CD8-positive, alpha-beta memory T cell (primary cell): ENCODE measurements at regions not wholly inside any gene's neighbourhood (a gene's known extent, or its start where the extent isn't known, plus 50 kb on each side); places are given as distances from the start of the nearest gene placed in this dataset.

Experiments
- CTCF ChIA-PET: fragments of 350-600 bp; sonication (Branson Sonifier 250); formaldehyde crosslinking; loops from one replicate; lab custom pipeline; 2021; ENCODE audit warnings: antibody characterized with exemption; lab: Charles Lee
- POLR2A ChIA-PET: fragments of 350-600 bp; sonication (Branson Sonifier 250); formaldehyde crosslinking; loops from one replicate; lab custom pipeline; 2021; ENCODE audit warnings: antibody characterized with exemption; lab: Charles Lee
- DNase-seq, 5 donors: peaks; one replicate each; pipeline versions ENCODE4 v3.0.0 to v3.0.0-alpha.2; 2020 to 2022; ENCODE audit warnings: mixed read lengths in 1 of 5
- H3K27ac ChIP-seq: one replicate; pipeline ENCODE4 v1.7.0; 2013; ENCODE audit warnings: low read depth, mild to moderate bottlenecking, low read length, moderate library complexity
- H3K27me3 ChIP-seq: 2 replicates; pipeline ENCODE4 v1.7.0; 2013; ENCODE audit warnings: low read length, mild to moderate bottlenecking; ENCODE audit not compliant: insufficient read depth, poor library complexity, severe bottlenecking
- H3K36me3 ChIP-seq: 2 replicates; pipeline ENCODE4 v1.7.0; 2013; ENCODE audit warnings: mild to moderate bottlenecking, low read length, moderate library complexity; ENCODE audit not compliant: insufficient read depth
- H3K4me1 ChIP-seq: 2 replicates; pipeline ENCODE4 v1.7.0; 2013; ENCODE audit warnings: mild to moderate bottlenecking, low read length, moderate library complexity; ENCODE audit not compliant: insufficient read depth
- H3K4me3 ChIP-seq: 2 replicates; pipeline ENCODE4 v1.7.0; 2013; ENCODE audit warnings: mild to moderate bottlenecking, low read length
- H3K9me3 ChIP-seq: 2 replicates; pipeline ENCODE4 v1.7.0; 2013; ENCODE audit warnings: mild to moderate bottlenecking, low read length
- H3K27ac Mint-ChIP-seq, 8 donors: one replicate each; pipeline ENCODE4 v1.8.0; 2020 to 2021; ENCODE audit warnings: mixed read lengths in 8 of 8, mild to moderate bottlenecking in 6 of 8, inconsistent platforms in 3 of 8, moderate library complexity in 3 of 8
- H3K27me3 Mint-ChIP-seq, 2 donors: one replicate each; pipeline ENCODE4 v1.8.0; 2020 to 2021; ENCODE audit warnings: mixed read lengths in 2 of 2, mild to moderate bottlenecking in 1 of 2, moderate library complexity in 1 of 2
- H3K36me3 Mint-ChIP-seq, 3 donors: one replicate each; pipeline ENCODE4 v1.8.0; 2020 to 2021; ENCODE audit warnings: mixed read lengths in 3 of 3, inconsistent platforms in 1 of 3, mild to moderate bottlenecking in 1 of 3
- H3K4me1 Mint-ChIP-seq, 3 donors: one replicate each; pipeline ENCODE4 v1.8.0; 2020 to 2021; ENCODE audit warnings: mixed read lengths in 3 of 3, inconsistent platforms in 1 of 3, mild to moderate bottlenecking in 1 of 3
- H3K4me3 Mint-ChIP-seq, 7 donors: one replicate each; pipeline ENCODE4 v1.8.0; 2020 to 2021; ENCODE audit warnings: mixed read lengths in 7 of 7, mild to moderate bottlenecking in 6 of 7, moderate library complexity in 4 of 7, inconsistent platforms in 2 of 7
- H3K9me3 Mint-ChIP-seq, 5 donors: one replicate each; pipeline ENCODE4 v1.8.0; 2020 to 2022; ENCODE audit warnings: mixed read lengths in 5 of 5, mild to moderate bottlenecking in 3 of 5, moderate library complexity in 2 of 5, inconsistent platforms in 1 of 5

DNA sequence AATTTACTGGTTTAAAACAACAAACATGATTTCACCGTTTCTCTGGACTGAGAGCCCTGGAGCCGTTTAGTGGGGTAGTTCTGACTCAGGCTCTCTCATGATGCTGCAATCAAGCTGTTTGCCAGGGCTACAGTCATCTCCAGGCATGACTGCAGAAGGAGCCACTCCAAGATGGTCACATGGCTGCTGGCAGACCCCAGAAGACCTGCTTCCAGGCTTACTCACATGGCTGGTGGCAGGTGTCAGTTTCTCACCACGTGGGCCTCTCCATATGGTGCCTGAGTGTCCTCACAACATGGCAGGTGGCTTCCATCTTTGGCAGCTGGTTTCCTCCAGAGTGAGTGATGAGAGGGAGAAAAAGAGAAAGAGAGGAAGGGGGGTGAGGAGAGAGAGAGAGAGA is 378.3 kb upstream of the RGMA start:
- Mint-ChIP-seq H3K4me3 (no peak overlapping the region), H3K36me3 (no peaks in the 10 kb centered on the region), H3K27me3 (peaks cover under 1 to 5% of the 10 kb centered on the region in 2 donors), H3K9me3 (no peaks in the 10 kb centered on the region), H3K27ac (no peak overlapping the region), H3K4me1 (no peaks in the 10 kb centered on the region)
- ChIA-PET POLR2A (no interaction called here), CTCF (no interaction called here)
- no peak overlapping the region for H3K4me3 ChIP-seq
- no peak for DNase-seq
- H3K36me3 ChIP-seq: no peaks in the 10 kb centered on the region
- no peaks in the 10 kb centered on the region for H3K9me3 ChIP-seq
- no peaks in the 10 kb centered on the region for H3K4me1 ChIP-seq
- H3K27ac ChIP-seq: no peak overlapping the region
- H3K27me3 ChIP-seq: no peaks in the 10 kb centered on the region

DNA sequence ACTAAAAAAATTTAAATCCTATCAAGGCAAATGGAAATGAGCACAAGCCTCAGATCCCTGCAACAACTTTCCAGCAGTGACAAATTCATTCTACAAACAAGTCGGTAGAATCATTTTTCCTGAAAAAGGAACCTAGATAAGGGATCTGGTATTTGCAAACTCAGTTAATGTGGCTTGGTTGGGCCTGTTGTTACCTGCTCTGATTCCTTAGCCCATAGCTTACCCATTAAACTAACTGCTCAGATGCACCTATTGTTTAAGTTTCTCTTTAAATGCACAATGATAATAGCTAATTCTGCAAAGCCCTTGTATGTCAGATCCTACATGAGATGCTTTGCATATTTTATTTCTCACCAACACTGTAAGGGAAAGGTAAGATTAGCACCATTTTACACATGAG is 377.4 kb upstream of the RGMA start:
- no peaks in the 10 kb centered on the region for H3K4me1 Mint-ChIP-seq
- H3K27me3 Mint-ChIP-seq: peaks cover 1 to 4% of the 10 kb centered on the region in 2 donors
- no peak overlapping the region for H3K4me3 ChIP-seq
- no peak for DNase-seq
- no peaks in the 10 kb centered on the region for H3K36me3 Mint-ChIP-seq
- no peaks in the 10 kb centered on the region for H3K36me3 ChIP-seq
- no peak overlapping the region for H3K27ac ChIP-seq
- ChIA-PET POLR2A (no interaction called here), CTCF (no interaction called here)
- H3K9me3 ChIP-seq: no peaks in the 10 kb centered on the region
- H3K27ac Mint-ChIP-seq: no peak overlapping the region
- H3K27me3 ChIP-seq: no peaks in the 10 kb centered on the region
- no peaks in the 10 kb centered on the region for H3K9me3 Mint-ChIP-seq
- no peaks in the 10 kb centered on the region for H3K4me1 ChIP-seq
- H3K4me3 Mint-ChIP-seq: no peak overlapping the region

DNA sequence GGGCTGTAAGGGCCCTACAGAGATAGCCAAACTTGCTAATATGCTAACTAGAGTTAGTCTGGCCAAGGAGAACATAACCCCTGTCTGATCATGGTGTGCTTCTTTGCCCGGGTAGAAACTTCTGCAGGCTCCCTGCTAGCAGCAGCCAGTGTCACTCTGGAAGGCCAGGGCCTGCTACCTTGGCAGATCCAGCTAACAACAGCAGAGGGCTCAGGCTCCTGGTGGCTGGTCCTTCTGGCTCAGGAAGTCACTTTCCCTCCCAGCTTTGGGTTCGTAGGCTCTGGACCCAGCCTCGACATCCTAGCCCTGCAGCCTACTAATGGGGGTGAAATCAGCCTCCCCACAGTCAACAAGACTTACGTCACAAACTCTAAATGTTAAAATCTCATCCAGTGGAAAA is 373.7 kb upstream of the RGMA start:
- H3K9me3 Mint-ChIP-seq: no peaks in the 10 kb centered on the region
- no peaks in the 10 kb centered on the region for H3K4me1 ChIP-seq
- ChIA-PET POLR2A (no interaction called here), CTCF (no interaction called here)
- no peaks in the 10 kb centered on the region for H3K27me3 ChIP-seq
- H3K27me3 Mint-ChIP-seq: peaks cover 6 to 15% of the 10 kb centered on the region in 2 donors
- H3K4me1 Mint-ChIP-seq: no peaks in the 10 kb centered on the region
- H3K4me3 Mint-ChIP-seq: no peak overlapping the region
- H3K27ac ChIP-seq: no peak overlapping the region
- H3K36me3 ChIP-seq: no peaks in the 10 kb centered on the region
- no peak overlapping the region for H3K27ac Mint-ChIP-seq
- H3K9me3 ChIP-seq: no peaks in the 10 kb centered on the region
- H3K36me3 Mint-ChIP-seq: no peaks in the 10 kb centered on the region
- DNase-seq: no peak
- H3K4me3 ChIP-seq: no peak overlapping the region

DNA sequence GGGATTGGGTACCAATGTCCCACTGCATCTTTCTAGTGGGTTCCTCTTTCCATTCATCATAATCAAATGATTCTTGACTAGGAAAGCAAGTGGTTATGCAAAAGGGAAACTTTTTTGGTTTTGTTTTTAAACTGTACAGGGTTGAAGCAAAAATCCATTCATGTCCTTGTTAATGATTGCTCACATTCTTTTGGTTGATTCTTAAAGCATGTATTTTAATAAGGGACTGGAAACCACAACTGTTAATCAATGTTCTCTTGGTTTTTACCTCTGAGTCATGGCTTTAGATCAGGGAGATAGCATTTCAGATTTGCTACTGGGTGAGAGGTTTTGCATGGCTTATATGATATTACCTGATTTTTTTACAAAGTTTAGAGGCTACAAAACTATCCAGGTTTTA is 371.7 kb upstream of the RGMA start:
- POLR2A ChIA-PET: no interaction called here
- no peak overlapping the region for H3K4me3 ChIP-seq
- H3K4me3 Mint-ChIP-seq: no peak overlapping the region
- H3K36me3 ChIP-seq: no peaks in the 10 kb centered on the region
- DNase-seq: no peak
- no peak overlapping the region for H3K27ac ChIP-seq
- no peaks in the 10 kb centered on the region for H3K36me3 Mint-ChIP-seq
- no peaks in the 10 kb centered on the region for H3K27me3 ChIP-seq
- H3K4me1 ChIP-seq: no peaks in the 10 kb centered on the region
- H3K9me3 Mint-ChIP-seq: no peaks in the 10 kb centered on the region
- no peaks in the 10 kb centered on the region for H3K9me3 ChIP-seq
- H3K27me3 Mint-ChIP-seq: peaks cover 6 to 27% of the 10 kb centered on the region in 2 donors
- no peaks in the 10 kb centered on the region for H3K4me1 Mint-ChIP-seq
- no peak overlapping the region for H3K27ac Mint-ChIP-seq
- CTCF ChIA-PET: no interaction called here

DNA sequence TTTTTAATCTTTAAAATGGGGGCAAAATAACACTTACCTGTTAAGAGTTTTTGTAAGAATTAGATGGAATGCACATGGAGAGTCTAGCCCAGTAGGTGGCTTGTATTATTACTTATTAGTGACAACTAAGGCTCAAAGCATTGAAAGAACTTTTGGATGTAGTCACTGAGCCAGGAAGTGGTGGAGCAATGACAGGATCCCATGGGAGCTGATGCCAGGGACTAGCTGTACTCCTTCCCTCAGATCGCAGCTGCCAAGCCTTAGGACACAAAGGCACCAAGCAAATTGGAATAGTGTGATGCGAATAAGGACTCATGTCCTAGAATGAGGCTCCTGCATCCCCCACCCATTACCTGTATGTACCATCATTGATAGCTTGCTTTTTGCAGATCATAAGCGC is 370.4 kb upstream of the RGMA start:
- peaks cover 7 to 32% of the 10 kb centered on the region in 2 donors for H3K27me3 Mint-ChIP-seq
- no peak overlapping the region for H3K27ac ChIP-seq
- CTCF ChIA-PET: no interaction called here
- POLR2A ChIA-PET: no interaction called here
- H3K9me3 ChIP-seq: no peaks in the 10 kb centered on the region
- no peaks in the 10 kb centered on the region for H3K4me1 Mint-ChIP-seq
- no peaks in the 10 kb centered on the region for H3K27me3 ChIP-seq
- H3K4me3 Mint-ChIP-seq: no peak overlapping the region
- H3K4me1 ChIP-seq: no peaks in the 10 kb centered on the region
- no peak for DNase-seq
- no peak overlapping the region for H3K4me3 ChIP-seq
- no peak overlapping the region for H3K27ac Mint-ChIP-seq
- no peaks in the 10 kb centered on the region for H3K36me3 ChIP-seq
- H3K36me3 Mint-ChIP-seq: no peaks in the 10 kb centered on the region
- H3K9me3 Mint-ChIP-seq: no peaks in the 10 kb centered on the region

- Histone ChIP-seq H3K27me3 (no peaks in the 10 kb centered on the region), H3K9me3 (no peaks in the 10 kb centered on the region), H3K36me3 (no peaks in the 10 kb centered on the region), H3K4me3 (no peak overlapping the region), H3K27ac (no peak overlapping the region), H3K4me1 (no peaks in the 10 kb centered on the region)
- no peak overlapping the region for H3K27ac Mint-ChIP-seq
- H3K9me3 Mint-ChIP-seq: no peaks in the 10 kb centered on the region
- ChIA-PET CTCF (no interaction called here), POLR2A (no interaction called here)
- no peak for DNase-seq
- no peaks in the 10 kb centered on the region for H3K4me1 Mint-ChIP-seq
- no peak overlapping the region for H3K4me3 Mint-ChIP-seq
- H3K36me3 Mint-ChIP-seq: no peaks in the 10 kb centered on the region
- H3K27me3 Mint-ChIP-seq: peaks cover 7 to 34% of the 10 kb centered on the region in 2 donors
Observed at GRCh38 chr15:93458597-93458996, 369.6 kb upstream of the RGMA start.

- CTCF ChIA-PET: no interaction called here
- Histone ChIP-seq H3K4me1 (no peaks in the 10 kb centered on the region), H3K27me3 (no peaks in the 10 kb centered on the region), H3K27ac (no peak overlapping the region), H3K4me3 (no peak overlapping the region), H3K9me3 (no peaks in the 10 kb centered on the region), H3K36me3 (no peaks in the 10 kb centered on the region)
- H3K4me1 Mint-ChIP-seq: no peaks in the 10 kb centered on the region
- H3K27me3 Mint-ChIP-seq: peaks cover 3 to 28% of the 10 kb centered on the region in 2 donors
- no peaks in the 10 kb centered on the region for H3K36me3 Mint-ChIP-seq
- DNase-seq: no peak
- POLR2A ChIA-PET: no interaction called here
- no peak overlapping the region for H3K27ac Mint-ChIP-seq
- no peaks in the 10 kb centered on the region for H3K9me3 Mint-ChIP-seq
- no peak overlapping the region for H3K4me3 Mint-ChIP-seq
Observed at GRCh38 chr15:93454788-93455187, 365.8 kb upstream of the RGMA start.

DNA sequence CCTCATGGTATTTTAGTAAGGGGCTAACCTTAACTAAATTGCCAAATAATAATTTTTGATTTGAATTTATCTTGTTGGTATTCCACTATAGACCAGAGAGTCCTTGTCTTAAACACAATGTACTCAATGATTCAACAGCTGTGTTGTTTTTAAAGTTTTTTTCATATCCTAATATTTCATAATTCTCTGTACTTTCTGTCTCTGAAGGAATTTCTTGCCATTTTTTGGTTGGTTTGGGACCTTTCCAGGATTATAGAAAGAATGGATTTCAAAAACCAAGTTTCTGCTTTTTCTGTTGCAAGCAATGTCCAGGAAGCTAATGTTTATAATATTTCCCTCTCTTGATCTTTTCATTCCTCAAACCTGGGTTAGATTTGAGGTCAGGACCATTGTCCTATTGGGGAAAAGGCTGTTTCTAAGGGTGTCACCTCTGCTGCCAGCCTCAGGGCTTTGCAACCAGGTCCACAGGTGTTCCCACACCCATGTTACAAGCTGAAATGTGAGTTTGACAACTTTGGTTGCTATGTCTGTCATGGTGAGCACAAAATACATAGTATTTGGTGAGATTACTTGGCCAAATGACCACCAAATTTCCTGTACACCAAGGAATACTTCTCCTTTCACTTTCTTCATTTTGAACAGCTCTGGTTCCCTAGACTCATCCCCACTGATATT is 363.7 kb upstream of the RGMA start:
- Histone ChIP-seq H3K9me3 (no peaks in the 10 kb centered on the region), H3K4me3 (no peak overlapping the region), H3K27ac (no peak overlapping the region), H3K4me1 (no peaks in the 10 kb centered on the region), H3K27me3 (no peaks in the 10 kb centered on the region), H3K36me3 (no peaks in the 10 kb centered on the region)
- ChIA-PET POLR2A (no interaction called here), CTCF (no interaction called here)
- Mint-ChIP-seq H3K4me3 (no peak overlapping the region), H3K27me3 (peaks cover 1 to 19% of the 10 kb centered on the region in 2 donors), H3K9me3 (peaks cover 0 to 2% (median 0%) of the 10 kb centered on the region in 5 donors), H3K36me3 (no peaks in the 10 kb centered on the region), H3K4me1 (no peaks in the 10 kb centered on the region), H3K27ac (peak overlapping the region in 1 of 8 donors; percentile 15)
- DNase-seq: no peak
